ENCODE measurements at regions not wholly inside any gene's neighbourhood (a gene's known extent, or its start where the extent isn't known, plus 50 kb on each side); places are given as distances from the start of the nearest gene placed in this dataset.

DNA sequence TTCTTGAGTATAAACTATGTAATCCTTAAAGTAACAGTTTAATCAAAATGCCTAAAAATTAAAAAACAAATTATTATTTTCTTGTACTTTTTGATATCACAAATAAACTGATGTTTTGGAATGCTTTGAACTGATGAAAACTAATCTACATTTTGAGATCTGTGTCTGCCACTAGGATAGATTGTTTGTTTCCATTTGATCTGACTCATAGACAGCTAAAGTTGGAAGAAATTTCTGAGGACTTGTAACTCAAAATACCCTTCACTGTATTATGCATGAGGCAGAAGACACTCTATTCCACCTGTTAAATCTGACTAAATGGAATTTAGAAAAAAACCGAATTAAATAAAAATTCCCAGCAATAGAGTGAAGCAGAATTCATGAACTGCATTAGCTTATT, 1400.0 kb upstream of the FLRT2 start:
- no peak overlapping the region for H3K4me3 ChIP-seq (ENCODE audit: low read depth, low read length)
- H3K36me3 ChIP-seq (ENCODE audit: control insufficient read depth in 2 of 2, insufficient read depth in 1 of 2, low read length in 2 of 2): no peaks in the 10 kb centered on the region
- no peak overlapping the region for H3K27ac ChIP-seq (ENCODE audit: extremely low read depth, low read depth, low read length)
- CTCF ChIA-PET: no interaction called here
- POLR2A ChIA-PET: no interaction called here
- H3K4me1 ChIP-seq (ENCODE audit: control insufficient read depth, insufficient read depth, low read length): no peaks in the 10 kb centered on the region
- no peaks in the 10 kb centered on the region for H3K9me3 ChIP-seq (ENCODE audit: control insufficient read depth, insufficient read depth, low read depth, low read length)
- no peak for TF ChIP-seq ZNF610 (tag by site-specific recombination; IDR thresholded peaks at IDR 0.05; ENCODE audit: borderline replicate concordance)
- TF ChIP-seq, protein P1, sequence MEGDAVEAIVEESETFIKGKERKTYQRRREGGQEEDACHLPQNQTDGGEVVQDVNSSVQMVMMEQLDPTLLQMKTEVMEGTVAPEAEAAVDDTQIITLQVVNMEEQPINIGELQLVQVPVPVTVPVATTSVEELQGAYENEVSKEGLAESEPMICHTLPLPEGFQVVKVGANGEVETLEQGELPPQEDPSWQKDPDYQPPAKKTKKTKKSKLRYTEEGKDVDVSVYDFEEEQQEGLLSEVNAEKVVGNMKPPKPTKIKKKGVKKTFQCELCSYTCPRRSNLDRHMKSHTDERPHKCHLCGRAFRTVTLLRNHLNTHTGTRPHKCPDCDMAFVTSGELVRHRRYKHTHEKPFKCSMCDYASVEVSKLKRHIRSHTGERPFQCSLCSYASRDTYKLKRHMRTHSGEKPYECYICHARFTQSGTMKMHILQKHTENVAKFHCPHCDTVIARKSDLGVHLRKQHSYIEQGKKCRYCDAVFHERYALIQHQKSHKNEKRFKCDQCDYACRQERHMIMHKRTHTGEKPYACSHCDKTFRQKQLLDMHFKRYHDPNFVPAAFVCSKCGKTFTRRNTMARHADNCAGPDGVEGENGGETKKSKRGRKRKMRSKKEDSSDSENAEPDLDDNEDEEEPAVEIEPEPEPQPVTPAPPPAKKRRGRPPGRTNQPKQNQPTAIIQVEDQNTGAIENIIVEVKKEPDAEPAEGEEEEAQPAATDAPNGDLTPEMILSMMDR (tag by site-specific recombination; IDR thresholded peaks at IDR 0.05): no peak
- TF ChIP-seq ZNF416 (tag by site-specific recombination; IDR thresholded peaks at IDR 0.05): no peak
- TF ChIP-seq, protein P2, sequence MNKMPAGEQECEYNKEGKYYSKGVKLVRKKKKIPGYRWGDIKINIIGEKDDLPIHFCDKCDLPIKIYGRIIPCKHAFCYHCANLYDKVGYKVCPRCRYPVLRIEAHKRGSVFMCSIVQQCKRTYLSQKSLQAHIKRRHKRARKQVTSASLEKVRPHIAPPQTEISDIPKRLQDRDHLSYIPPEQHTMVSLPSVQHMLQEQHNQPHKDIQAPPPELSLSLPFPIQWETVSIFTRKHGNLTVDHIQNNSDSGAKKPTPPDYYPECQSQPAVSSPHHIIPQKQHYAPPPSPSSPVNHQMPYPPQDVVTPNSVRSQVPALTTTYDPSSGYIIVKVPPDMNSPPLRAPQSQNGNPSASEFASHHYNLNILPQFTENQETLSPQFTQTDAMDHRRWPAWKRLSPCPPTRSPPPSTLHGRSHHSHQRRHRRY (tag by site-specific recombination; IDR thresholded peaks at IDR 0.05): no peak
- TF ChIP-seq ZNF404 (tag by site-specific recombination; IDR thresholded peaks at IDR 0.05): no peak
- TF ChIP-seq, protein P3, sequence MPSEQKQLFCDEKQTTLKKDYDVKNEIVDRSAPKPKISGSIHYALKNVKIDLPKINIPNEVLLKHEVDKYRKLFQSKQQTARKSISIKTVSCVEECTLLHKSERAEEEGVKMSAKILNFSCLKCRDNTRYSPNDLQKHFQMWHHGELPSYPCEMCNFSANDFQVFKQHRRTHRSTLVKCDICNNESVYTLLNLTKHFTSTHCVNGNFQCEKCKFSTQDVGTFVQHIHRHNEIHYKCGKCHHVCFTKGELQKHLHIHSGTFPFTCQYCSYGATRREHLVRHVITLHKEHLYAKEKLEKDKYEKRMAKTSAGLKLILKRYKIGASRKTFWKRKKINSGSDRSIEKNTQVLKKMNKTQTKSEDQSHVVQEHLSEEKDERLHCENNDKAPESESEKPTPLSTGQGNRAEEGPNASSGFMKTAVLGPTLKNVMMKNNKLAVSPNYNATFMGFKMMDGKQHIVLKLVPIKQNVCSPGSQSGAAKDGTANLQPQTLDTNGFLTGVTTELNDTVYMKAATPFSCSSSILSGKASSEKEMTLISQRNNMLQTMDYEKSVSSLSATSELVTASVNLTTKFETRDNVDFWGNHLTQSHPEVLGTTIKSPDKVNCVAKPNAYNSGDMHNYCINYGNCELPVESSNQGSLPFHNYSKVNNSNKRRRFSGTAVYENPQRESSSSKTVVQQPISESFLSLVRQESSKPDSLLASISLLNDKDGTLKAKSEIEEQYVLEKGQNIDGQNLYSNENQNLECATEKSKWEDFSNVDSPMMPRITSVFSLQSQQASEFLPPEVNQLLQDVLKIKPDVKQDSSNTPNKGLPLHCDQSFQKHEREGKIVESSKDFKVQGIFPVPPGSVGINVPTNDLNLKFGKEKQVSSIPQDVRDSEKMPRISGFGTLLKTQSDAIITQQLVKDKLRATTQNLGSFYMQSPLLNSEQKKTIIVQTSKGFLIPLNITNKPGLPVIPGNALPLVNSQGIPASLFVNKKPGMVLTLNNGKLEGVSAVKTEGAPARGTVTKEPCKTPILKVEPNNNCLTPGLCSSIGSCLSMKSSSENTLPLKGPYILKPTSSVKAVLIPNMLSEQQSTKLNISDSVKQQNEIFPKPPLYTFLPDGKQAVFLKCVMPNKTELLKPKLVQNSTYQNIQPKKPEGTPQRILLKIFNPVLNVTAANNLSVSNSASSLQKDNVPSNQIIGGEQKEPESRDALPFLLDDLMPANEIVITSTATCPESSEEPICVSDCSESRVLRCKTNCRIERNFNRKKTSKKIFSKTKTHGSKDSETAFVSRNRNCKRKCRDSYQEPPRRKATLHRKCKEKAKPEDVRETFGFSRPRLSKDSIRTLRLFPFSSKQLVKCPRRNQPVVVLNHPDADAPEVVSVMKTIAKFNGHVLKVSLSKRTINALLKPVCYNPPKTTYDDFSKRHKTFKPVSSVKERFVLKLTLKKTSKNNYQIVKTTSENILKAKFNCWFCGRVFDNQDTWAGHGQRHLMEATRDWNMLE (tag by site-specific recombination; conservative IDR thresholded peaks at IDR 0.05; ENCODE audit: low read depth): no peak
- TF ChIP-seq, protein P4, sequence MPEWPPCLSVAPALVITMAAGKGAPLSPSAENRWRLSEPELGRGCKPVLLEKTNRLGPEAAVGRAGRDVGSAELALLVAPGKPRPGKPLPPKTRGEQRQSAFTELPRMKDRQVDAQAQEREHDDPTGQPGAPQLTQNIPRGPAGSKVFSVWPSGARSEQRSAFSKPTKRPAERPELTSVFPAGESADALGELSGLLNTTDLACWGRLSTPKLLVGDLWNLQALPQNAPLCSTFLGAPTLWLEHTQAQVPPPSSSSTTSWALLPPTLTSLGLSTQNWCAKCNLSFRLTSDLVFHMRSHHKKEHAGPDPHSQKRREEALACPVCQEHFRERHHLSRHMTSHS (tag by site-specific recombination; IDR thresholded peaks at IDR 0.05): no peak
- TF ChIP-seq GFI1B (tag by site-specific recombination; IDR thresholded peaks at IDR 0.05): no peak
- TF ChIP-seq OVOL3 (tag by site-specific recombination; IDR thresholded peaks at IDR 0.05): no peak
- TF ChIP-seq, protein P5, sequence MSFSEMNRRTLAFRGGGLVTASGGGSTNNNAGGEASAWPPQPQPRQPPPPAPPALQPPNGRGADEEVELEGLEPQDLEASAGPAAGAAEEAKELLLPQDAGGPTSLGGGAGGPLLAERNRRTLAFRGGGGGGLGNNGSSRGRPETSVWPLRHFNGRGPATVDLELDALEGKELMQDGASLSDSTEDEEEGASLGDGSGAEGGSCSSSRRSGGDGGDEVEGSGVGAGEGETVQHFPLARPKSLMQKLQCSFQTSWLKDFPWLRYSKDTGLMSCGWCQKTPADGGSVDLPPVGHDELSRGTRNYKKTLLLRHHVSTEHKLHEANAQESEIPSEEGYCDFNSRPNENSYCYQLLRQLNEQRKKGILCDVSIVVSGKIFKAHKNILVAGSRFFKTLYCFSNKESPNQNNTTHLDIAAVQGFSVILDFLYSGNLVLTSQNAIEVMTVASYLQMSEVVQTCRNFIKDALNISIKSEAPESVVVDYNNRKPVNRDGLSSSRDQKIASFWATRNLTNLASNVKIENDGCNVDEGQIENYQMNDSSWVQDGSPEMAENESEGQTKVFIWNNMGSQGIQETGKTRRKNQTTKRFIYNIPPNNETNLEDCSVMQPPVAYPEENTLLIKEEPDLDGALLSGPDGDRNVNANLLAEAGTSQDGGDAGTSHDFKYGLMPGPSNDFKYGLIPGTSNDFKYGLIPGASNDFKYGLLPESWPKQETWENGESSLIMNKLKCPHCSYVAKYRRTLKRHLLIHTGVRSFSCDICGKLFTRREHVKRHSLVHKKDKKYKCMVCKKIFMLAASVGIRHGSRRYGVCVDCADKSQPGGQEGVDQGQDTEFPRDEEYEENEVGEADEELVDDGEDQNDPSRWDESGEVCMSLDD (tag by site-specific recombination; IDR thresholded peaks at IDR 0.05): no peak
- no peak for TF ChIP-seq TCF7L2 (IDR thresholded peaks at IDR 0.05; ENCODE audit: borderline replicate concordance, low read depth, low read length)
- TF ChIP-seq MZF1 (tag by site-specific recombination; IDR thresholded peaks at IDR 0.05; ENCODE audit: borderline replicate concordance): no peak
- TF ChIP-seq ZNF211 (tag by site-specific recombination; IDR thresholded peaks at IDR 0.05; ENCODE audit: low read depth): no peak
- TF ChIP-seq ZNF302 (tag by site-specific recombination; IDR thresholded peaks at IDR 0.05; ENCODE audit: low read depth): no peak
- TF ChIP-seq, protein P6, sequence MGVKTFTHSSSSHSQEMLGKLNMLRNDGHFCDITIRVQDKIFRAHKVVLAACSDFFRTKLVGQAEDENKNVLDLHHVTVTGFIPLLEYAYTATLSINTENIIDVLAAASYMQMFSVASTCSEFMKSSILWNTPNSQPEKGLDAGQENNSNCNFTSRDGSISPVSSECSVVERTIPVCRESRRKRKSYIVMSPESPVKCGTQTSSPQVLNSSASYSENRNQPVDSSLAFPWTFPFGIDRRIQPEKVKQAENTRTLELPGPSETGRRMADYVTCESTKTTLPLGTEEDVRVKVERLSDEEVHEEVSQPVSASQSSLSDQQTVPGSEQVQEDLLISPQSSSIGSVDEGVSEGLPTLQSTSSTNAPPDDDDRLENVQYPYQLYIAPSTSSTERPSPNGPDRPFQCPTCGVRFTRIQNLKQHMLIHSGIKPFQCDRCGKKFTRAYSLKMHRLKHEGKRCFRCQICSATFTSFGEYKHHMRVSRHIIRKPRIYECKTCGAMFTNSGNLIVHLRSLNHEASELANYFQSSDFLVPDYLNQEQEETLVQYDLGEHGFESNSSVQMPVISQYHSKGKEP (tag by site-specific recombination; IDR thresholded peaks at IDR 0.05): no peak
- no peak for TF ChIP-seq KLF9 (tag by site-specific recombination; IDR thresholded peaks at IDR 0.05; ENCODE audit: low read depth)
- no peak for TF ChIP-seq ZNF701 (tag by site-specific recombination; IDR thresholded peaks at IDR 0.05)
- no peak for TF ChIP-seq ZNF664 (tag by site-specific recombination; IDR thresholded peaks at IDR 0.05)
- TF ChIP-seq ZNF658 (tag by site-specific recombination; IDR thresholded peaks at IDR 0.05): no peak
- TF ChIP-seq, protein P7, sequence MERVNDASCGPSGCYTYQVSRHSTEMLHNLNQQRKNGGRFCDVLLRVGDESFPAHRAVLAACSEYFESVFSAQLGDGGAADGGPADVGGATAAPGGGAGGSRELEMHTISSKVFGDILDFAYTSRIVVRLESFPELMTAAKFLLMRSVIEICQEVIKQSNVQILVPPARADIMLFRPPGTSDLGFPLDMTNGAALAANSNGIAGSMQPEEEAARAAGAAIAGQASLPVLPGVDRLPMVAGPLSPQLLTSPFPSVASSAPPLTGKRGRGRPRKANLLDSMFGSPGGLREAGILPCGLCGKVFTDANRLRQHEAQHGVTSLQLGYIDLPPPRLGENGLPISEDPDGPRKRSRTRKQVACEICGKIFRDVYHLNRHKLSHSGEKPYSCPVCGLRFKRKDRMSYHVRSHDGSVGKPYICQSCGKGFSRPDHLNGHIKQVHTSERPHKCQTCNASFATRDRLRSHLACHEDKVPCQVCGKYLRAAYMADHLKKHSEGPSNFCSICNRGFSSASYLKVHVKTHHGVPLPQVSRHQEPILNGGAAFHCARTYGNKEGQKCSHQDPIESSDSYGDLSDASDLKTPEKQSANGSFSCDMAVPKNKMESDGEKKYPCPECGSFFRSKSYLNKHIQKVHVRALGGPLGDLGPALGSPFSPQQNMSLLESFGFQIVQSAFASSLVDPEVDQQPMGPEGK (tag by site-specific recombination; IDR thresholded peaks at IDR 0.05): no peak
